ENCODE measurements at regions not wholly inside any gene's neighbourhood (a gene's known extent, or its start where the extent isn't known, plus 50 kb on each side); places are given as distances from the start of the nearest gene placed in this dataset.

DNA sequence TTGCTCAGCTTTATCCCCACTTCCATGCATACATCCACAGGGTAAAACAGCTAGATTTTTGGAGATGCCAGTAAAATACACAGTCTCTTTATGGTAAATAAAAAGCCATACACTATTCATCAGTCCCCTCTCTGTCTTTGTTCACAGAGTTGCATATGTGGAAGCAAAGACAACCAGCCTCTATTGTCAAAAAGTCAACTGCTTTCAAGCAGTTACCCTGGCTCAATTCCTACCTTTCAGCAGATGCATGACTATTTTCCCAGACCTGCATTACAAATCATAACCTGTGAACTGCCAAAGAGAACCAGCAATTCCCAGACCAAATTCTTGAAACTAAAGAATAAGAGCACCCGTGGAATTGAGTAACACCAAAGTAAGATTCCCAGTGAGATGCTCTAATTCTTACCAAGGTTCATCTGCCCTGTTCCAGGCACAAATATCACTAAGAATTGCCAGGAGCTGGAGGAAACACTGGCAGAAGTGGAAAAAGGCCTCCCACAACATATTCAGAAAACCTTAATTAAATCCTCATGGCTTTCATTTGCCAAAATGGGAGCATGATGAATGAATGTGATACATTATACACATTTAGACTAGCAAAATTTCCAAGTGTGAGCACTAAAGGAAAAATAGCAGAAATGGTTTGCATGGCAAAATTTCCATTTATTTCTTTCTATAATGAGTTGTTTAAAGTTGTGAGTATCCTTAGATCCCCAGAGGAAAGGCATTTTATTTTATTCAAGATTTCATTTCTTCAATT, 391.2 kb upstream of the ADGRL3 start:
- Histone ChIP-seq H3K36me3 (ENCODE audit: control insufficient read depth, insufficient read depth, low read length) (no peaks in the 10 kb centered on the region), H3K27me3 (ENCODE audit: control insufficient read depth, insufficient read depth, low read length, poor library complexity, severe bottlenecking) (no peaks in the 10 kb centered on the region), H3K9me3 (ENCODE audit: control insufficient read depth, low read length) (no peaks in the 10 kb centered on the region), H3K27ac (ENCODE audit: insufficient read depth, low read depth, low read length, poor library complexity, severe bottlenecking) (no peak overlapping the region), H3K4me3 (ENCODE audit: insufficient read depth, low read depth, low read length) (no peak overlapping the region), H3K4me1 (ENCODE audit: control insufficient read depth, insufficient read depth, low read length) (no peaks in the 10 kb centered on the region)
- 93 to 94% methylated on average over 1 of the region's 1 CpG for WGBS, 2 experiments

DNA sequence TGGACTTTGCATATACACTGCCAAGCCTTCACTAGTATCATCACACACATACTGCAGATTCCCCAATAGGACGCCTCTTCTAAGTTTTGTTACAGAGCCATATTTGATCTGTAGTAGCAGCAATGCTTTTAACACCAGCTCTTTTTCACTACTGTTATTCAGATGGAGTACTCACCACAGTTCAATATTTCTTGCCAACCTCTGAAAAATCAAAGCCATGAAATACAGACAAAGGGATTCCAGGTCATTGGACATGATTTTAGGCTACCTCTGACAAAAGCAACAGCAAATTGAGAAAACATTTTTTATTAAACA, 390.7 kb upstream of the ADGRL3 start:
- Histone ChIP-seq H3K9me3 (ENCODE audit: control insufficient read depth, low read length) (no peaks in the 10 kb centered on the region), H3K27me3 (ENCODE audit: control insufficient read depth, insufficient read depth, low read length, poor library complexity, severe bottlenecking) (no peaks in the 10 kb centered on the region), H3K36me3 (ENCODE audit: control insufficient read depth, insufficient read depth, low read length) (no peaks in the 10 kb centered on the region), H3K4me1 (ENCODE audit: control insufficient read depth, insufficient read depth, low read length) (no peaks in the 10 kb centered on the region), H3K27ac (ENCODE audit: insufficient read depth, low read depth, low read length, poor library complexity, severe bottlenecking) (no peak overlapping the region), H3K4me3 (ENCODE audit: insufficient read depth, low read depth, low read length) (no peak overlapping the region)
- 90 to 91% methylated on average over 1 of the region's 1 CpG for WGBS, 2 experiments

- H3K4me1 ChIP-seq (ENCODE audit: control insufficient read depth, insufficient read depth, low read length) = no peaks in the 10 kb centered on the region
- no peaks in the 10 kb centered on the region for H3K36me3 ChIP-seq (ENCODE audit: control insufficient read depth, insufficient read depth, low read length)
- 100% methylated on average over 1 of the region's 1 CpG; no CpG with 5 or more reads in 1 of the 2 experiments for WGBS, 2 experiments
- H3K4me3 ChIP-seq (ENCODE audit: insufficient read depth, low read depth, low read length) = no peak overlapping the region
- no peaks in the 10 kb centered on the region for H3K27me3 ChIP-seq (ENCODE audit: control insufficient read depth, insufficient read depth, low read length, poor library complexity, severe bottlenecking)
- H3K27ac ChIP-seq (ENCODE audit: insufficient read depth, low read depth, low read length, poor library complexity, severe bottlenecking) = no peak overlapping the region
- no peaks in the 10 kb centered on the region for H3K9me3 ChIP-seq (ENCODE audit: control insufficient read depth, low read length)
Observed at GRCh38 chr4:60812811-60813210, 387.3 kb upstream of the ADGRL3 start.

DNA sequence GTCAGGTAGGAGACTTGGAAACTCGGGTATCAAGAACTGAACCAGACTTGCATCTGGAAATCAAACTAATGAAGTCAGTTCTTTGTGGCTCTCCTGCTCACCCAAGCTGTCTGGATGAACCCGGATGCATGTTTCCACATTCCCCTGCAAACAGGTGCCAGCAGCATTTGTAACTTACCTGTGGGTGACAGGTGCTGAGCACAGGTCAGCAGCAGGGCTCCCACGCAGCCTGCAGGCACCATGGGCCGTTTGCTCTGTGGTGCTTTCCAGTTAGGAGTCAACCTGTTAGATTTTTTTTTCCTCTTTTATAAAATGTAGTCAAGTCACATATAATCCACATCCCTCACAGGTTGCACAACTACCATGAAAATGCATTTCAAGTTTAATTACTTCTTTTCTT, 385.6 kb upstream of the ADGRL3 start:
- 90 to 92% methylated on average over 4 of the region's 4 CpGs for WGBS, 2 experiments

DNA sequence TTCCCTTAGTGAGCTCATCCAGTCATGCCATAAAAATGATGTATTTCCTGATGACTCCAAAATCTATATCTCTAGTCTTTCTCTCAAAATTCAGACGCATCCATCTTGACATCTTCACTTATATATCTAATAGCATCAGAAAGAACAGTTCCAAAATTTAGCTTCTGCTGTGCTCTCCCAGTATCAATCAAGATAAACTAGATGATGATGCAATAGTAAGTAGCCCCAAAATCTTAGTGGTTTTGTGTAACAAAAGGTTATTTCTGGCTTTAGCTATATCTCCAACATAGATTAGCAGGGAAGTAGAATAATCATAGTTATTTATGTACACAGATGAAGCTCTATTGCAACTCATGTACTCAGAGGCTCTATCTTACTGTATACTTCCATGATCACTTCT, 382.5 kb upstream of the ADGRL3 start:
- 83 to 100% methylated on average over 1 of the region's 1 CpG for WGBS, 2 experiments
- no peaks in the 10 kb centered on the region for H3K36me3 ChIP-seq (ENCODE audit: control insufficient read depth, insufficient read depth, low read length)
- H3K9me3 ChIP-seq (ENCODE audit: control insufficient read depth, low read length) = no peaks in the 10 kb centered on the region
- no peak overlapping the region for H3K4me3 ChIP-seq (ENCODE audit: insufficient read depth, low read depth, low read length)
- no peaks in the 10 kb centered on the region for H3K4me1 ChIP-seq (ENCODE audit: control insufficient read depth, insufficient read depth, low read length)
- H3K27me3 ChIP-seq (ENCODE audit: control insufficient read depth, insufficient read depth, low read length, poor library complexity, severe bottlenecking) = no peaks in the 10 kb centered on the region
- H3K27ac ChIP-seq (ENCODE audit: insufficient read depth, low read depth, low read length, poor library complexity, severe bottlenecking) = no peak overlapping the region

More for the DNA sequence above, 385.6 kb upstream of the ADGRL3 start:
- no peak overlapping the region for H3K27ac ChIP-seq (ENCODE audit: insufficient read depth, low read depth, low read length, poor library complexity, severe bottlenecking)
- no peaks in the 10 kb centered on the region for H3K4me1 ChIP-seq (ENCODE audit: control insufficient read depth, insufficient read depth, low read length)
- no peaks in the 10 kb centered on the region for H3K27me3 ChIP-seq (ENCODE audit: control insufficient read depth, insufficient read depth, low read length, poor library complexity, severe bottlenecking)
- H3K9me3 ChIP-seq (ENCODE audit: control insufficient read depth, low read length) = no peaks in the 10 kb centered on the region
- H3K4me3 ChIP-seq (ENCODE audit: insufficient read depth, low read depth, low read length) = no peak overlapping the region
- no peaks in the 10 kb centered on the region for H3K36me3 ChIP-seq (ENCODE audit: control insufficient read depth, insufficient read depth, low read length)

GRCh38 chr4:60822986-60823385, 377.1 kb upstream of the ADGRL3 start:
- Histone ChIP-seq H3K4me1 (ENCODE audit: control insufficient read depth, insufficient read depth, low read length) (no peaks in the 10 kb centered on the region), H3K27ac (ENCODE audit: insufficient read depth, low read depth, low read length, poor library complexity, severe bottlenecking) (no peak overlapping the region), H3K27me3 (ENCODE audit: control insufficient read depth, insufficient read depth, low read length, poor library complexity, severe bottlenecking) (no peaks in the 10 kb centered on the region), H3K9me3 (ENCODE audit: control insufficient read depth, low read length) (no peaks in the 10 kb centered on the region), H3K36me3 (ENCODE audit: control insufficient read depth, insufficient read depth, low read length) (no peaks in the 10 kb centered on the region), H3K4me3 (ENCODE audit: insufficient read depth, low read depth, low read length) (no peak overlapping the region)
- WGBS, 2 experiments = 85 to 88% methylated on average over 2 of the region's 2 CpGs

GRCh38 chr4:60840020-60840419, 360.1 kb upstream of the ADGRL3 start:
- Histone ChIP-seq H3K27ac (ENCODE audit: insufficient read depth, low read depth, low read length, poor library complexity, severe bottlenecking) (no peak overlapping the region), H3K9me3 (ENCODE audit: control insufficient read depth, low read length) (no peaks in the 10 kb centered on the region), H3K36me3 (ENCODE audit: control insufficient read depth, insufficient read depth, low read length) (no peaks in the 10 kb centered on the region), H3K4me1 (ENCODE audit: control insufficient read depth, insufficient read depth, low read length) (no peaks in the 10 kb centered on the region), H3K4me3 (ENCODE audit: insufficient read depth, low read depth, low read length) (no peak overlapping the region), H3K27me3 (ENCODE audit: control insufficient read depth, insufficient read depth, low read length, poor library complexity, severe bottlenecking) (no peaks in the 10 kb centered on the region)
- 100% methylated on average over 1 of the region's 1 CpG; no CpG with 5 or more reads in 1 of the 2 experiments for whole genome bisulfite sequencing, 2 experiments

DNA sequence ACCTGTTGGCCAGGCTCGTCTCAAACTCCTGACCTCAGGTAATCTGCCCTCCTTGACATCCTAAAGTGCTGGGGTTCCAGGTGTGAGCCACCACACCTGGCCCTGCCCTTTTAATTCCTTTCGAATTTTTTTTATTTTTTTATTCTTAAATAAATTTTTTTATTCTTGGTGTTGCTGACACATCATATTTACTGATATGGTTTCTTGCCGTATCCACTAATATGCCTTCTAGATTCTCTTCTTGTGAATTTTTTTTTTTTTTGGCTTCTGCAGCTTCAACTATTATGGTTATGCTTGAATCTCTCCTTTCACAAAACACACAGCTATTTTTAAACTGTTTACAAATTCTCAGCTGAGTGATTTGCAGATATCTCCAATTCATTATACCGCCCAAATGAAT, 353.4 kb upstream of the ADGRL3 start:
- no peaks in the 10 kb centered on the region for H3K36me3 ChIP-seq (ENCODE audit: control insufficient read depth, insufficient read depth, low read length)
- no peak overlapping the region for H3K27ac ChIP-seq (ENCODE audit: insufficient read depth, low read depth, low read length, poor library complexity, severe bottlenecking)
- H3K9me3 ChIP-seq (ENCODE audit: control insufficient read depth, low read length) = no peaks in the 10 kb centered on the region
- no peak overlapping the region for H3K4me3 ChIP-seq (ENCODE audit: insufficient read depth, low read depth, low read length)
- 95% methylated on average over 3 of the region's 4 CpGs for WGBS, 2 experiments
- no peaks in the 10 kb centered on the region for H3K4me1 ChIP-seq (ENCODE audit: control insufficient read depth, insufficient read depth, low read length)
- H3K27me3 ChIP-seq (ENCODE audit: control insufficient read depth, insufficient read depth, low read length, poor library complexity, severe bottlenecking) = no peaks in the 10 kb centered on the region

DNA sequence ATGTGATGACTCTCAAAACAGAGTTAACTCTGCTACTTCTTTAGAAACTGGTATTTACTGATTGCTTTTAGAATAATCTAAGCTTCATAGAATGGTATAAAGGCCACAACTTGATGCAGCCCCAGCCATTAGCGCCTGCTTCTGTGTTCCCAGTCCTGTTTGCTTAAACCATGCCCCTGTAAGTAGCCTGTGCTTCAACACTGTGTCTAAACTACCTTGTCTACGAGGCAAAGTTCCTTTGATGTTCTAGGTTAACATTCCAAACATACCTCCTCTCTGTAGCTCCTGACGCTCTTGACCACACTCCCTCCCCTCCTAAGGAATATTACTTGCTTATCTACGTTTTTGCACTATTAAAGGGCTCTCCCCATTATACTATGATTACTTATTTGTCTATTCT, 352.5 kb upstream of the ADGRL3 start:
- no peaks in the 10 kb centered on the region for H3K27me3 ChIP-seq (ENCODE audit: control insufficient read depth, insufficient read depth, low read length, poor library complexity, severe bottlenecking)
- no peaks in the 10 kb centered on the region for H3K36me3 ChIP-seq (ENCODE audit: control insufficient read depth, insufficient read depth, low read length)
- H3K4me1 ChIP-seq (ENCODE audit: control insufficient read depth, insufficient read depth, low read length) = no peaks in the 10 kb centered on the region
- H3K9me3 ChIP-seq (ENCODE audit: control insufficient read depth, low read length) = no peaks in the 10 kb centered on the region
- no peak overlapping the region for H3K4me3 ChIP-seq (ENCODE audit: insufficient read depth, low read depth, low read length)
- 77 to 80% methylated on average over 4 of the region's 4 CpGs for WGBS, 2 experiments
- no peak overlapping the region for H3K27ac ChIP-seq (ENCODE audit: insufficient read depth, low read depth, low read length, poor library complexity, severe bottlenecking)

- Histone ChIP-seq H3K36me3 (ENCODE audit: control insufficient read depth, insufficient read depth, low read length) (no peaks in the 10 kb centered on the region), H3K27ac (ENCODE audit: insufficient read depth, low read depth, low read length, poor library complexity, severe bottlenecking) (no peak overlapping the region), H3K9me3 (ENCODE audit: control insufficient read depth, low read length) (no peaks in the 10 kb centered on the region), H3K4me1 (ENCODE audit: control insufficient read depth, insufficient read depth, low read length) (no peaks in the 10 kb centered on the region), H3K27me3 (ENCODE audit: control insufficient read depth, insufficient read depth, low read length, poor library complexity, severe bottlenecking) (no peaks in the 10 kb centered on the region), H3K4me3 (ENCODE audit: insufficient read depth, low read depth, low read length) (no peak overlapping the region)
- WGBS, 2 experiments = 80 to 82% methylated on average over 5 to 6 of the region's 6 CpGs
Observed at GRCh38 chr4:60857130-60857753, 342.9 kb upstream of the ADGRL3 start.

Data from ectodermal cell (in vitro differentiated cells).